Fibroblast of skin of scalp (primary cell): ENCODE measurements at regions not wholly inside any gene's neighbourhood (a gene's known extent, or its start where the extent isn't known, plus 50 kb on each side); places are given as distances from the start of the nearest gene placed in this dataset.
A peak's percentile ranks its signal among the peaks of the same experiment; 100 is the strongest.

Experiments used
- DNase-seq: peaks from one replicate; pipeline ENCODE4 v3.0.0-alpha.2; 2013

DNA sequence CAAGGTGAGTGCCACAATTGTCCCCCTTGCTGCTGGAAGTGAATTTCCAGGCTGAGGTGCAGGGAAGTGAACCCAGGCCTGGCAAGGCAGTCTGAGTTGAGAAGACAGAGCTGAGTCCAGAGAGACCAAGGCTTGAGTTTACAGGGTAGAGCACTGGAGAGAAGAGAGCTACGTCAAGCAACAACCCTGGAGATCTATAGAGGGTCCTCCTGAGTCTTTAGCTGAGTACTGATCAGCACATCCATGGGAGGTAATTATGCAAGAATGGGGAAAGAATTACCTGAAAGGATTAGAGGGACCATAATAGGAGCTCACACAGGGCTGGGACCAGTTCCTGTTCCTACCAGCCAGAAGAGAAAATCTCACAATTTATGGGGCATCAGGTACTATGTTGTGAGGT lies 190.7 kb downstream of the NEDD1 start:
- no peak for DNase-seq

DNA sequence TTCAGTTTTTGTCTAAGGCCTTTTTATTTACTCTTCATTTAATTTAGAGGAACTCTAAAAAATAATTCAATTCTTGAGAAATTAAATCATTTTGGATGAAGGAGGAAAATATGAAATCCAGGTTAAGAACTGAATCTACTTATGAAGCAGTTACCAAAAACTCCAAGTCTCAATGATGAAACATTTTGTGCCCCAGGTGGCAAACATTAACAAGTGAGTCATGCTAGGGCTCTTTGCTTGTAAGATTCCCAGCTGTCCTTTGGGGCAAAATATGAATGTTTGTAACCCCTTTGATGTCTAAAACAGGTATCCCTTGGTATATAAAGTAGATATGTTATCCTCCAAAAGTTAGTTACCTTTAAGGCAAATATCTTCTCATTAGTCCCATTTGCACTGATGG lies 202.4 kb downstream of the NEDD1 start:
- no peak for DNase-seq

GRCh38 chr12:97112136-97112535 lies 205.1 kb downstream of the NEDD1 start:
- no peak for DNase-seq

DNA sequence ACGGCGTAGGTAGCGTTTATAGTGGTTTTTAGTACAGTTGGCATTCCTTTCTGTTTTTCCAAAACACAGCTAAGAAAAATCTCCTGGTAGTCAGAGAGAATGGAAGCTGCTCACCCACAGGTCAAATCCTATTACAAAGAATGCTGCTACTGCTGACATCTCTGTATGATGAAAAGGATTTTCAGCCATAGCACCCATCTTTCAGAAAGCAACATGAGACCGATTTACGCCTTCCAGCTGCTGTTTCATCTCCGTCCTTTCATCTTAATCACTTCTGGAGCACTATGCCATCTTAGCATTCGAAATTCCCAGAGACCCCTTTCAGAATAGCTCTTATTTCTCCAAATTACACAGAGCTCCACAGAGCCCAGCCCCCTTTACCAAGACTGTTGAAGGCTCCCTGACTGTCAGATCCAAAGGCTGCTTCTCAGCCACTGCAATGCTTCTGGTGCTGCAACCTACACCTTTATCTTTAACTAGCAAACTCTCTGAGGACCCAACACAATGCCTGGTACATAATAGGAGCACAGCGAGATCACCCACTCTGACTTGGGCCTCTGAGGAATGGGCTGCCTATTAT lies 211.8 kb downstream of the NEDD1 start:
- DNase-seq, result no peak

DNA sequence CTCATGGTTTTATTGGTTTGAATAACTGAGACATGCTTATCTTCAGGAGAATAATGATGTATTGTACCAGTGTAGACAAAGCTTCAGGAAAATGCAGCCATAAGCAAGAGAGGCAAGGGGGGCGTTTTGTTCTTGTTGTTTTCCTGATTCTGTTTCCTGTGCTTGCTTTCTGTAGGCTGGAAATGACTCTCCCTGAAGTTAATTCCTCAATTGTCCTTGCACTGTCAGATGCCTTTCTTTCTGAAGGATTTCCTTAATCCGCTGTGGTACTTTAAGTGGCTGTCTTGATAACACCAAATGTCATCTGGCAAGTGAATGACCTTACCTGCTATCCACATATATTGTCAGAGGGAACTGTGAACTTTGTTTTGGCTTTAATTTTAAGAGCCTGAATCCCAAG lies 220.0 kb downstream of the NEDD1 start:
- no peak for DNase-seq

GRCh38 chr12:97131220-97131981 lies 224.3 kb downstream of the NEDD1 start:
- no peak for DNase-seq

- DNase-seq, result no peak
These were observed 225.2 kb downstream of the NEDD1 start for GRCh38 chr12:97132270-97132669.

DNA sequence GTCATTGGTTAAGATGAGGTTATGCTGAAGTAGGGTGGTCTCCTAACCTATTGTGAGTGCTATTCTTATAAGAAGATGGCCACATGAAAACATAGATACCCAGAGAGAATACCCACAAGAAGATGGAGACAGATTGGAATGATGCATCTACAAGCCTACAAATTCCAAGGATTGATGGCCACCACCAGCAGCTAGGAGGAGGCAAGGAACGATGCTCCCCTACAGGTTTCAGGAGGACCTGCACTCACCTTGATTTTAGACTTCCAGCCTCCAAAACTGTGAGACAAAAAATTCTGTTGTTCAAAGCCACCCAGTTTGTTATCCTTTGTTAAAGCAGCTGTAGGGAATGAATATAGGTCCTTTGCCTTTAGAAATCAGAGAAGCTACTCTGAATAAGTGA lies 227.4 kb downstream of the NEDD1 start:
- DNase-seq, result no peak

DNA sequence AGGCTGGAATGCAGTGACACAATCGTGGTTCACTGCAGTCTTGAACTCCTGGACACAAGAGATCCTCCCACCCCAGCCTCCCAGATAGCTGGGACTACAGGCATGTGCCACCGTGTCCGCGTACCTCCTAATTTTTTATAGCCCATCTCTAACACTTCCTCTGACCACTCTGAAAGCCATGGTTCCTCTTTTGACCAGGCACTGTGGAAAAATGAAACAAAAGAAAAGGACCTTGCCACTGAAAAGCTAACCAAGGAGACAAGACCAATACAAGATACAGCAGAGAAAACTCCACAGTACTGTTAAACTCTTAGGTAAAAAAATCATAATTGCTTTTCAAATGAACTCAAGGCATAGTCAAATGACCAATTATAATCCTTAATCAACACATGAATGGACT lies 233.3 kb downstream of the NEDD1 start:
- no peak for DNase-seq

DNA sequence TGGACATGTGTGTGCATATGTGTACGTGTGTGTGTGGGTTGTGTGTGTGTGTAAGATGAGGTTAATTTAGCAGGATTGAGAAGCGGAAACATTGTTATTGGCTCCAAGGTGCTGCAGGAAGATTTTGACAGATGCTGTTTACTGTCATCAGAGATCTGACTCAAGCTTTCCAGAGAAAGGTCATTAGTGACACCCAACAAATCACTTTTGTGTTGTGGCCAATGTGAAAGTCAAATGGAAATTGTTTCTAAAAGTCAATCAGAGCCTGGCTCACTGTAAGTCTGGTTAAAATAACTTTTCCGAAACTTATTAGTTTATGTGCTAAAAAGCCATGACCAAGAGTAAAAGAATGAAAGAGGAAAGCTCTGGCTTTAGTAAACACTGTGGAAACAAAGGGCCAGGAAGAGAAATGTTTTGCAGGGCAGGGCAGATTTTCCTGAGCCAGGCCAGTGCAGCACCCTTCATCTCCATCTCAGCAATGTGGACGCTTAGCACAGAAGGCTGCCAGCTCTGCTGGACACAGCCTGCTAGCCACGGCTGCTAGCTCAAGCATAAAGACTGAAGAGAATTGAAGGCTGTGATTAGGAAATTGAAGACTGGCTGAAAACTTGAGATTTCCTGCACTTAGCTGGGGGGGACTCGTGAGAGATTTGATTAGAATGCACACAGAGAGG lies 235.8 kb downstream of the NEDD1 start:
- DNase-seq, result no peak

GRCh38 chr12:97148941-97149559 lies 242.0 kb downstream of the NEDD1 start:
- peak; percentile 22 for DNase-seq

DNA sequence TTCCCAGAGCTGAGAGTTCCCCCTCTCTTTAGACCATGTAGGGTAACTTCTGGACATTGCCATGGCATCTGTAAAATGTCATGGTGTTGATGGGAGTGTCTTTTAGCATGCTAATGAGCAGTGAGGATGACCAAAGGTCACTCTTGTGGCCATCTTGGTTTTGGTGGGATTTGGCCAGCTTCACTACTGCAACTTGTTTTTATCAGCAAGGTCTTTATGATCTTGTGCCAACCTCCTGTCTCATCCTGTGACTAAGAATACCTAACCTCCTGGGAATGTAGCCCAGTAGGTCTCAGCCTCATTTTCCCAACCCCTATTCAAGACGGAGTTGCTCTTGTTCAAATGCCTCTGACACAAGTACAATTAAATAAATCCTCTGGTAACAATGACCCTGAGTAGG lies 244.4 kb downstream of the NEDD1 start:
- no peak for DNase-seq

GRCh38 chr12:97159377-97159776 lies 252.3 kb downstream of the NEDD1 start:
- DNase-seq, result no peak

- no peak for DNase-seq
These were observed 253.2 kb downstream of the NEDD1 start for GRCh38 chr12:97160277-97160676.

DNA sequence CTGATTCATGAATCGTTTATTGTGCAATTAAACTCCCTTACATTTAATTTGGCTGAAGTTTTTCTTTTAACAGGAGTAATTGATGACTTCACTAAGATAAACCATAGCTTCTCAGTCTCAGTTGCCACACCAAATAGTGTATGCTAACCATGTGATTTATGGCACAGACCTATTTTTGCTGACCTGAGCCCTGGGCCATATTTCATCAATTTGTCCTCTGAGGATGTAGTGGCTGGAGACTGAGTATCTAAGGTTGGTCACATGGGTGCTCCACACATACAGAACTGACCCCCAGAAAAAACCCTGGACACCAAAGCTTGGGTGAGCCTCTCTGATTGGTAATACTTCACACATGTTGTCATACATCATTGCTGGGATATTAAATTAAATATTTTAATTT lies 255.1 kb downstream of the NEDD1 start:
- no peak for DNase-seq

GRCh38 chr12:97164936-97165335 lies 257.9 kb downstream of the NEDD1 start:
- no peak for DNase-seq

DNA sequence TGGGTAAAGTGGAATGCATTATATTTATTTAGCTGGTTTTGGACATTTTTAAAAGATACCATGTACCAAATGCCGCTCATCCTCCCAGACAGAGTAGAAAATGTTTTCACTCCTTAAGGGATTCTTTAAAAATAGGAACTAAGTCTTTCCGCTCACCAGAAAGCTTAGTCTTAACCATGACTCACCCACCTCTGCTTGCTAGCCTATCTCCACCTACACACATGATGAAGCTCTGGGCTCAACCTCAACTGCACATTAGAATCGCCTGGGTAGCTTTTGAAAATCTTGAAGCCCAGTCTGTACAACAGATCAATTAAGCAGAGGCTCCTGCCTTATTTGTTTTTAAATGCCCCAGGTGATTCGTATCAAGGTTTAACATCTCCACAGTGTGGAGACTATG lies 260.5 kb downstream of the NEDD1 start:
- no peak for DNase-seq

GRCh38 chr12:97168804-97169203 lies 261.7 kb downstream of the NEDD1 start:
- no peak for DNase-seq

- no peak for DNase-seq
These were observed 263.0 kb downstream of the NEDD1 start for GRCh38 chr12:97169889-97170567.

DNA sequence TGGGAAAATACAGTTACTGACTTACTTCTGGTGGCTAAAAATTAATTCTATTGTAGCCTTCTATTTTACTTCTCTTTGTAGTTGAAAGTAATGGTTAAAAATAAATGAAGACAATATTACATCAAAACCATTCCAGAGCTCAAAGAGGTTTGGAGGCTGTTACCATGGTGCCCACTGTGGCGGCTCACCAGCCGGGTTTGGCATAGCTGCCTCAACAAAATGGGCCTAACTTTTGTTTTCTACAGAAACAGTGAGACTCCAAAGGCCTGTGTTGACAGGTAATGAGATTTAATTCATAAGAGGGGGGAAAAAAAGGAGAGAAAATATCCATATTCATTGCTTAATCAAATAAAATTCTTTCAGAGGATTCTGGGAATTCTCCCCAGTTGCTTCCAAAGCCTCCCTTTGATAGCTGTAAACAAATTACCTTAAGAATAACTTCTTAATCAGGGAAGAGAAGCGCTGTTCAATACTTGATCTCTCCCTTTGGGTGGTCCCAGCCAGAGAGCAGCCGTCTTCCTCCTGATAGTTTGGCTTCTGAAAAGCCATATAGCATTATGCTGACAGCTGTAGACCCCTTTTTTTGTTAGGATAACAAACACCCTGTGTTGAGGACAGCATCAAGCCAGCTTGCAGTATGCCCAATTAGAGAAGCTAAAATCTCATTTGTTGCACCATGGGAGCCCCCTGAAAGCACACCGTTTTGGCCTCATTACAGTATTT lies 266.8 kb downstream of the NEDD1 start:
- no peak for DNase-seq

DNA sequence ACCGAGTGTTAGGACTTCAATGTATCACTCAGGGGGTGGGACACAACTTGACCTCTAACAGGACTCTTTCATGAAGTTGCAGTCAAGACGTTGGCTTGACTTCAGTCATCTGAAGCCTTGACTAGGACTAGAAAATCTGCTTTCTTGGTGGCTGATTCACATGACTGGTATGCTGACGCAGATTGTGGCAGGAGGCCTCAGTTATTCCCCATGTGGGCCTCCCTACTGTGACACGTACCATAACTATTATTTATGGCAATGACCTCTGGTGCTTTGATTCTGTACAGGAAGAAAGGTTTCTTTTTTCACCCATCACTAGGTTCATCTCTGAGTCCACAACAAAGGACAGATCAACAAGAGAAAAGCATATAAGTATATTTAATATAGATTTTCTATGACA lies 270.4 kb downstream of the NEDD1 start:
- no peak for DNase-seq

GRCh38 chr12:97181571-97182265 lies 274.7 kb downstream of the NEDD1 start:
- no peak for DNase-seq
